ENCODE measurements at regions not wholly inside any gene's neighbourhood (a gene's known extent, or its start where the extent isn't known, plus 50 kb on each side); places are given as distances from the start of the nearest gene placed in this dataset.

GRCh38 chr5:57979671-57980070 lies 480.2 kb downstream of the PLK2 start:
- TF ChIP-seq GATA2 (IDR thresholded peaks at IDR 0.05; ENCODE audit: low read depth, low read length) (no peak), GATA3 (IDR thresholded peaks at IDR 0.05; ENCODE audit: low read depth, low read length) (no peak)

- TF ChIP-seq GATA3 (IDR thresholded peaks at IDR 0.05; ENCODE audit: low read depth, low read length) (no peak), GATA2 (IDR thresholded peaks at IDR 0.05; ENCODE audit: low read depth, low read length) (no peak)
These were observed 483.4 kb downstream of the PLK2 start for GRCh38 chr5:57976506-57976905.

- TF ChIP-seq GATA3 (IDR thresholded peaks at IDR 0.05; ENCODE audit: low read depth, low read length) (no peak), GATA2 (IDR thresholded peaks at IDR 0.05; ENCODE audit: low read depth, low read length) (no peak)
These were observed 478.0 kb upstream of the ACTBL2 start for GRCh38 chr5:57960569-57960968.

- TF ChIP-seq GATA2 (IDR thresholded peaks at IDR 0.05; ENCODE audit: low read depth, low read length): no peak
- no peak for TF ChIP-seq GATA3 (IDR thresholded peaks at IDR 0.05; ENCODE audit: low read depth, low read length)
These were observed 474.0 kb upstream of the ACTBL2 start for GRCh38 chr5:57956636-57957035.

GRCh38 chr5:57955511-57955910 lies 472.9 kb upstream of the ACTBL2 start:
- TF ChIP-seq GATA2 (IDR thresholded peaks at IDR 0.05; ENCODE audit: low read depth, low read length): no peak
- TF ChIP-seq GATA3 (IDR thresholded peaks at IDR 0.05; ENCODE audit: low read depth, low read length): no peak

GRCh38 chr5:57953792-57954191 lies 471.2 kb upstream of the ACTBL2 start:
- TF ChIP-seq GATA3 (IDR thresholded peaks at IDR 0.05; ENCODE audit: low read depth, low read length): no peak
- no peak for TF ChIP-seq GATA2 (IDR thresholded peaks at IDR 0.05; ENCODE audit: low read depth, low read length)

GRCh38 chr5:57950616-57951228 lies 468.1 kb upstream of the ACTBL2 start:
- TF ChIP-seq GATA3 (IDR thresholded peaks at IDR 0.05; ENCODE audit: low read depth, low read length) (no peak), GATA2 (IDR thresholded peaks at IDR 0.05; ENCODE audit: low read depth, low read length) (no peak)

- TF ChIP-seq GATA3 (IDR thresholded peaks at IDR 0.05; ENCODE audit: low read depth, low read length): no peak
- no peak for TF ChIP-seq GATA2 (IDR thresholded peaks at IDR 0.05; ENCODE audit: low read depth, low read length)
These were observed 465.5 kb upstream of the ACTBL2 start for GRCh38 chr5:57948091-57948490.

- no peak for TF ChIP-seq GATA3 (IDR thresholded peaks at IDR 0.05; ENCODE audit: low read depth, low read length)
- no peak for TF ChIP-seq GATA2 (IDR thresholded peaks at IDR 0.05; ENCODE audit: low read depth, low read length)
These were observed 464.6 kb upstream of the ACTBL2 start for GRCh38 chr5:57947181-57947580.

- TF ChIP-seq GATA3 (IDR thresholded peaks at IDR 0.05; ENCODE audit: low read depth, low read length): no peak
- TF ChIP-seq GATA2 (IDR thresholded peaks at IDR 0.05; ENCODE audit: low read depth, low read length): no peak
These were observed 458.3 kb upstream of the ACTBL2 start for GRCh38 chr5:57940879-57941278.

GRCh38 chr5:57940236-57940635 lies 457.6 kb upstream of the ACTBL2 start:
- no peak for TF ChIP-seq GATA3 (IDR thresholded peaks at IDR 0.05; ENCODE audit: low read depth, low read length)
- TF ChIP-seq GATA2 (IDR thresholded peaks at IDR 0.05; ENCODE audit: low read depth, low read length): no peak

GRCh38 chr5:57939771-57940170 lies 457.2 kb upstream of the ACTBL2 start:
- TF ChIP-seq GATA3 (IDR thresholded peaks at IDR 0.05; ENCODE audit: low read depth, low read length): no peak
- TF ChIP-seq GATA2 (IDR thresholded peaks at IDR 0.05; ENCODE audit: low read depth, low read length): no peak

GRCh38 chr5:57939335-57939734 lies 456.7 kb upstream of the ACTBL2 start:
- TF ChIP-seq GATA2 (IDR thresholded peaks at IDR 0.05; ENCODE audit: low read depth, low read length) (no peak), GATA3 (IDR thresholded peaks at IDR 0.05; ENCODE audit: low read depth, low read length) (no peak)

- TF ChIP-seq GATA2 (IDR thresholded peaks at IDR 0.05; ENCODE audit: low read depth, low read length) (no peak), GATA3 (IDR thresholded peaks at IDR 0.05; ENCODE audit: low read depth, low read length) (no peak)
These were observed 455.6 kb upstream of the ACTBL2 start for GRCh38 chr5:57938174-57938557.

GRCh38 chr5:57937501-57938173 lies 455.0 kb upstream of the ACTBL2 start:
- no peak for TF ChIP-seq GATA3 (IDR thresholded peaks at IDR 0.05; ENCODE audit: low read depth, low read length)
- TF ChIP-seq GATA2 (IDR thresholded peaks at IDR 0.05; ENCODE audit: low read depth, low read length): no peak
